ENCODE measurements at regions not wholly inside any gene's neighbourhood (a gene's known extent, or its start where the extent isn't known, plus 50 kb on each side); places are given as distances from the start of the nearest gene placed in this dataset.

DNA sequence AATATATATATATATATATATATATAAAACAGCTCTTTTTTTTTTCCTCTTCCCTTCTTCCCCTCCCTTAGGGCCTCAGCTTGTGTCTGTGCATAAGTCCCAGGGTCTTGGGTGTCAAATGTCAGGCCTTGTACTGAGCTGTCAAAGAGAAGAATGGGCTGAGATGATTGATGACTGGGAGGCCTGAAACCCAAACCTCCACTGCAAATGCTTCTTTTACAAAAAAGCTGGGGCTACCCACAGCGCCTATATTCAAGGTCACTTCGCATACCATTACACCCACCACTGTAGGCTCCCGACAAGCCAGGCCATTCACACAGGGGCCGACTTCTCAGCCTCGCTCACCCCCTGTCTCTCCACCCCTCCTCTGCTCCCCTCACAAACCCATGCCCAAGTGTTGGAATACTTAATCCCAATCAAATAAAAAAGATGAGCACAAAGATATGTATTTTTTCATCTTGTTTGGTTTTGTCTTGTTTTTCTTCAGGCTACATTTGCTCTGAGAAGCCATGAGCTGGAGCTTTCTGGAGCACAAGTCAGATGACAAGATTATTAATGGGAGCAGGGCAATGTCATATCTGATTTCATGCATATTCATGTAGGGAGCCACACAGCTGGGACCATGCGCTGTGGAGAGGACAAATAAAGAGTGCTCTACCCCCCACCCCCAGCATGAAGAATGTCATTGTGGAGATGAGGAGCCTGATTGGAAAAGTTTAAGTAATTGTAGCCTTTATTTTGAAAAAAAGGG, 614.4 kb upstream of the NR2F2 start:
- H3K27me3 ChIP-seq: no peaks in the 10 kb centered on the region

DNA sequence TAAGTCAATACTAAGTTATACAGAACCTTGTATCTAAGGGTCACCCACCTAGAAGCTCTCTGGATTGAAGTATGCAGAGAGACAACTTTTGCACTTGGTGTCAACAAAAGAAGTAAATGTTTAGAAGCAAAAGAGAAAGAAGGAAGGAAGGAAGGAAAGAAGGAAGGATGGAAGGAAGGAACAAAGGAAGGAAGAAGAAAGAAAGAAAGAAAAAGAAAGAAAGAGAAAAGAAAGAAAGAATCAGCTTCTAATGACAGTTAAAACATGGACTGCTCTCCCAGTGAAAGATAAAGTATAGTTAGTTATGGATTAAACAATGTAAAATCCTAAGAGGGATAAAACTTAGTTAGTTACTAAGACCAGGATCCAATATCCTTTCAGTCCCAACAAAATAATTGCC, 613.8 kb upstream of the NR2F2 start:
- H3K27me3 ChIP-seq: no peaks in the 10 kb centered on the region
- H3K36me3 ChIP-seq: no peaks in the 10 kb centered on the region
- no peak overlapping the region for H3K27ac ChIP-seq
- H3K4me3 ChIP-seq: no peak overlapping the region
- no peaks in the 10 kb centered on the region for H3K9me3 ChIP-seq
- H3K4me1 ChIP-seq: no peaks in the 10 kb centered on the region
- DNase-seq (ENCODE audit: low spot score in 2 of 2): no peak
- no peak for TF ChIP-seq EP300 (IDR thresholded peaks at IDR 0.05)

More for the DNA sequence above, 614.4 kb upstream of the NR2F2 start:
- TF ChIP-seq, protein P1, sequence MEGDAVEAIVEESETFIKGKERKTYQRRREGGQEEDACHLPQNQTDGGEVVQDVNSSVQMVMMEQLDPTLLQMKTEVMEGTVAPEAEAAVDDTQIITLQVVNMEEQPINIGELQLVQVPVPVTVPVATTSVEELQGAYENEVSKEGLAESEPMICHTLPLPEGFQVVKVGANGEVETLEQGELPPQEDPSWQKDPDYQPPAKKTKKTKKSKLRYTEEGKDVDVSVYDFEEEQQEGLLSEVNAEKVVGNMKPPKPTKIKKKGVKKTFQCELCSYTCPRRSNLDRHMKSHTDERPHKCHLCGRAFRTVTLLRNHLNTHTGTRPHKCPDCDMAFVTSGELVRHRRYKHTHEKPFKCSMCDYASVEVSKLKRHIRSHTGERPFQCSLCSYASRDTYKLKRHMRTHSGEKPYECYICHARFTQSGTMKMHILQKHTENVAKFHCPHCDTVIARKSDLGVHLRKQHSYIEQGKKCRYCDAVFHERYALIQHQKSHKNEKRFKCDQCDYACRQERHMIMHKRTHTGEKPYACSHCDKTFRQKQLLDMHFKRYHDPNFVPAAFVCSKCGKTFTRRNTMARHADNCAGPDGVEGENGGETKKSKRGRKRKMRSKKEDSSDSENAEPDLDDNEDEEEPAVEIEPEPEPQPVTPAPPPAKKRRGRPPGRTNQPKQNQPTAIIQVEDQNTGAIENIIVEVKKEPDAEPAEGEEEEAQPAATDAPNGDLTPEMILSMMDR (IDR thresholded peaks at IDR 0.05): no peak
- TF ChIP-seq EP300 (IDR thresholded peaks at IDR 0.05): no peak
- TF ChIP-seq POLR2AphosphoS5 (IDR thresholded peaks at IDR 0.05): no peak
- no peak for TF ChIP-seq POLR2A (IDR thresholded peaks at IDR 0.05)
- Histone ChIP-seq H3K4me1 (no peaks in the 10 kb centered on the region), H3K27ac (no peak overlapping the region), H3K4me3 (no peak overlapping the region), H3K36me3 (no peaks in the 10 kb centered on the region), H3K9me3 (no peaks in the 10 kb centered on the region)
- DNase-seq (ENCODE audit: low spot score in 2 of 2): no peak
- WGBS: 78% methylated on average over 6 of the region's 6 CpGs

DNA sequence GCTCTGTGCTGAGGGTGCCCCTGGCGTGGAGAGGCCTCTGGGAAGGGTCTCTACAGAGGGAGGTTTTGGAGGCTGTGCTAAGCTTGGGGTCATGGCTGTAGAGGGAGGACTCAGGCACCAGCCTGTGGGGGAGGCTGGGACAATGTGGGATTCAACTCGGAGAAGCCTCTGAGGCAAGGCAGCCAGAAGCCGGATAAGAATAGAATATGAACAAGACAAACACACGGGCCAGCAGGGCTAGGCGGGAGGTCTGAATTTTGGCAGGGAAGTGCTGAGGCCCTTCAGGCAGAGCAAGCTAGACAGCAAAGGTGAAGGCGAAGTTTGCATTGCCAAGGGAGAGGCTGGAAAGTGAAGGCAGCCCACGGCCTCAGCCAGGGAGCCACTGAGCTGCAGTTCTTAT, 612.1 kb upstream of the NR2F2 start:
- Histone ChIP-seq H3K27ac (no peak overlapping the region), H3K4me3 (no peak overlapping the region), H3K9me3 (no peaks in the 10 kb centered on the region), H3K36me3 (no peaks in the 10 kb centered on the region), H3K4me1 (no peaks in the 10 kb centered on the region), H3K27me3 (no peaks in the 10 kb centered on the region)
- no peak for DNase-seq (ENCODE audit: low spot score in 2 of 2)
- WGBS: 61% methylated on average over 7 of the region's 7 CpGs
- TF ChIP-seq, protein P1 (IDR thresholded peaks at IDR 0.05): no peak
- TF ChIP-seq EP300 (IDR thresholded peaks at IDR 0.05) (no peak), POLR2A (IDR thresholded peaks at IDR 0.05) (no peak), POLR2AphosphoS5 (IDR thresholded peaks at IDR 0.05) (no peak)

DNA sequence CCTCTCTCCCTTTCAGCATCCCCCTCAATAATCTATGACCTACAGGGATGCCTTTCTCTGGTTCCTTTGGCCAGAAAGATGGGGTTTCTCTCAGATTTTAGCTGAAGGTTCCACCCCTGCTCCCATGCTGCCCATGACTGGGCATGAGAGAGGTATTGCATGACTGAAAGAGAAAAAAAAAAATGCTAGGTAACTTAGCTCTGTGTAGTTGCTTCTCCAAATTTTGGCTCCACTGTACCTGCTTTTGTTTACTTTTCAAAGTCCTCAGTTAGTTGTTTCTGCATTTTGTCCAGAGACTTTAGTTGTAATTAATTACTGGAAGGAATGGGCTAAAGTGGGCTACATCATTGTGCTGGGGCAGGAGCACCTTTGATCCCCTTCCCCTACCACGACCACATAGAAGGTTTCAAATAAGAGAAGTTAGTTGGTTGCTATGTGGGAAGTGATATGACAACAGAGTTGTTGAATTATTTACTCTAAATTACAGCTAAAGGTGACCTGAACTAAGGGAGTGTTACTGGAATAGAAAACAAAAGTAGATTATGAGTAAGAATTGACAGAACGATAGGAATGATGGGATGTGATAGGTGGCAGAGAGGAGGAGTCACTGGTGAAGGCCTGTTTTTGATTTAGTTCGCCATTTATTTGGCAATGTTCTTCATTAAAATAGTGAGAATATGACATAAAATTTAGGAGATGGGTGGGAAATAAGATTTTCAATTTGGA, 605.4 kb upstream of the NR2F2 start:
- DNase-seq (ENCODE audit: low spot score in 2 of 2): no peak
- 81% methylated on average over 3 of the region's 3 CpGs for WGBS
- TF ChIP-seq POLR2A (IDR thresholded peaks at IDR 0.05) (no peak), EP300 (IDR thresholded peaks at IDR 0.05) (no peak), POLR2AphosphoS5 (IDR thresholded peaks at IDR 0.05) (no peak)
- TF ChIP-seq, protein P1 (IDR thresholded peaks at IDR 0.05): no peak
- Histone ChIP-seq H3K36me3 (no peaks in the 10 kb centered on the region), H3K27ac (no peak overlapping the region), H3K27me3 (no peaks in the 10 kb centered on the region), H3K9me3 (no peaks in the 10 kb centered on the region), H3K4me1 (no peaks in the 10 kb centered on the region), H3K4me3 (no peak overlapping the region)

DNA sequence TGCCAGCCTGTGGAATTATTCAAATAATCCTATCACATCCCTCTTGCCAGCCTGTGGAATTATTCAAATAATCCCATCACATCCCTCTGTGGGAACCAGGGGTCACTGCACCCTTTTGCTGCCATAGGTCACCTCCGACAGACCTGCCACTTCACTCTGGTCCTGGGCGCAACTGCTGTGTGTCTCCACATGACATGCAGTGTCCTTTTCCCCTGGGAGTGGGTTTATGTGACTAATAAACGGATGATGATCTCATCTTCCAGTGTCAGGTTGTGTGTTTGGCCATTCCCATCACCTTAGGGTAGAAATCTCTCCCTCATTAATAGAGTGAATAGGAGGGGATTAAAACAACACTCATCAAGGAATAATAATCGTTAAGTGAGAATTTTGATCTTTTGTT, 603.6 kb upstream of the NR2F2 start:
- Histone ChIP-seq H3K9me3 (no peaks in the 10 kb centered on the region), H3K27me3 (no peaks in the 10 kb centered on the region), H3K27ac (no peak overlapping the region), H3K4me1 (no peaks in the 10 kb centered on the region), H3K36me3 (no peaks in the 10 kb centered on the region), H3K4me3 (no peak overlapping the region)
- TF ChIP-seq, protein P1 (IDR thresholded peaks at IDR 0.05): no peak
- no peak for TF ChIP-seq EP300 (IDR thresholded peaks at IDR 0.05)
- TF ChIP-seq POLR2AphosphoS5 (IDR thresholded peaks at IDR 0.05): no peak
- TF ChIP-seq POLR2A (IDR thresholded peaks at IDR 0.05): no peak
- 94% methylated on average over 4 of the region's 4 CpGs for WGBS
- no peak for DNase-seq (ENCODE audit: low spot score in 2 of 2)

Measured in suprapubic skin (tissue), 4 donors.